ENCODE measurements at regions not wholly inside any gene's neighbourhood (a gene's known extent, or its start where the extent isn't known, plus 50 kb on each side); places are given as distances from the start of the nearest gene placed in this dataset.
"Not testable (repeated sequence)": the region's sequence is repeated elsewhere in the genome, so short reads cannot be mapped to it uniquely, and the experiment has no call there.

GRCh38 chr2:150114089-150114488 lies 373.4 kb downstream of the RND3 start:
- H3K4me1 Mint-ChIP-seq; H3K9me3 Mint-ChIP-seq; H3K4me3 Mint-ChIP-seq; H3K27me3 Mint-ChIP-seq; H3K36me3 Mint-ChIP-seq (ENCODE audit: low read depth); POLR2A ChIA-PET; DNase-seq; CTCF ChIA-PET; H3K27ac Mint-ChIP-seq: not testable (repeated sequence)

DNA sequence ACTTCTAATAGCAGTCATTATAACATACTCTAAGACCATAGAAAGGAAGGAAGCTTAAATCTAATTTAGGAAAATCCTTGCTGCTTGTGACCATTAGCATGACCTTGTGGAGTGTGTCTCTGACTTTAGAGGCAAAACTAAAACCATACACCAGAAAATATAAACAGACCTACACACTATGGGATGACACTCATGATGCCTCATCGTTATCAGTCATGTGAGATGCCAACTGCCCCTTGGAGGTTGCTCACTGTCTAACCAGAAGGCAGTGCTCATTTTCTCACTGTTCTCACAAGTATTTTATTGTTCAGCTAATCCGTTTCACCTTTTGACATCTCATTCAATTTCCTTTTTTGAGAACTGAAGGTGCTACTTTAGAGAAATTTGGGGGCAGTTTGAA lies 376.9 kb downstream of the RND3 start:
- Mint-ChIP-seq H3K27ac (no peak overlapping the region), H3K36me3 (ENCODE audit: low read depth) (no peaks in the 10 kb centered on the region), H3K4me3 (no peak overlapping the region), H3K4me1 (no peaks in the 10 kb centered on the region), H3K9me3 (no peaks in the 10 kb centered on the region), H3K27me3 (no peaks in the 10 kb centered on the region)
- no peak for DNase-seq
- ChIA-PET POLR2A (no interaction called here), CTCF (no interaction called here)

DNA sequence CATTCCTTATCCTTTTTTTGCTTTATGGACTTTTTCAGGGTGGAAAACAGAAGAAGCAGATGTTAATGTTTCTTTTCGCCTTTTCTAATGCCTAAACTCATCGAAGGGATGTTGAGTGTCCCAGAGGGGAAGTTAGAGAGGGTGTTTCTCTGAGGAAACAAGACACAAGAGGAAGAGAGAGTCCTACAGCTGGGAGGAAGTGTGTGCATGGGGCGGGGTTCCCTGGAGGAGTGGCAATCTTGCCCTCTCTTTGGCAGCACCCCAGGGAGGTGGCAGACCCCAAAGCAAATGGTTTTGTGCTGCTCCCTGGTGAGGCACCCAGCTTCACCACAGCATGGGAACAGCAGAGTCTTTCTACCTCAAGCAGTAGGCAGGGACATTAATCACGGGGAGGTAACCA lies 377.6 kb downstream of the RND3 start:
- H3K4me1 Mint-ChIP-seq, result no peaks in the 10 kb centered on the region
- ChIA-PET CTCF (no interaction called here), POLR2A (no interaction called here)
- no peaks in the 10 kb centered on the region for H3K27me3 Mint-ChIP-seq
- H3K9me3 Mint-ChIP-seq, result no peaks in the 10 kb centered on the region
- H3K27ac Mint-ChIP-seq, result no peak overlapping the region
- no peaks in the 10 kb centered on the region for H3K36me3 Mint-ChIP-seq (ENCODE audit: low read depth)
- H3K4me3 Mint-ChIP-seq, result no peak overlapping the region
- no peak for DNase-seq

GRCh38 chr2:150109028-150109427 lies 378.4 kb downstream of the RND3 start:
- Mint-ChIP-seq H3K4me1 (no peaks in the 10 kb centered on the region), H3K4me3 (no peak overlapping the region), H3K9me3 (no peaks in the 10 kb centered on the region), H3K36me3 (ENCODE audit: low read depth) (no peaks in the 10 kb centered on the region), H3K27me3 (no peaks in the 10 kb centered on the region), H3K27ac (no peak overlapping the region)
- POLR2A ChIA-PET, result no interaction called here
- no peak for DNase-seq
- CTCF ChIA-PET, result no interaction called here

GRCh38 chr2:150107816-150108215 lies 379.7 kb downstream of the RND3 start:
- H3K9me3 Mint-ChIP-seq, result peaks cover 2% of the 10 kb centered on the region
- DNase-seq, result no peak
- ChIA-PET CTCF (no interaction called here), POLR2A (no interaction called here)
- H3K36me3 Mint-ChIP-seq (ENCODE audit: low read depth), result no peaks in the 10 kb centered on the region
- no peak overlapping the region for H3K4me3 Mint-ChIP-seq
- H3K27ac Mint-ChIP-seq, result no peak overlapping the region
- no peaks in the 10 kb centered on the region for H3K27me3 Mint-ChIP-seq
- H3K4me1 Mint-ChIP-seq, result no peaks in the 10 kb centered on the region

DNA sequence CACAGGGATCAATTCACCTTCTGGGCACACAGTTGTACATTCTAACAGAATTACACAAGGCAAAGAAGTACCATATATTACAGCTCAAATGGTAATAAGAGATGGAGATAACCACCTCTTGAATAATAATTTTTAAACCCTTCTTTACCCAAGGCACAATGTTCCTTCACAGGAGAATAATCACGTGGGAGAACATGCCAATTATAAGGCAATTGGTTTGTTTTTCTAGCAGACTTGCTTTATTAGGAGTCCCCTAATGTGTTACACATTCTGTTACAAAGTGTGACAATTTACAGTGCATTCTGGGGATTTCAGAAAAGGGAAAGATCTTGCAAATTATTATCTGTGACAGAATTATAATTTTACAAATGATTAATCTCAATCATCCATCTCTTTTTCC lies 380.3 kb downstream of the RND3 start:
- DNase-seq, result no peak
- Mint-ChIP-seq H3K4me3 (no peak overlapping the region), H3K27ac (no peak overlapping the region), H3K4me1 (no peaks in the 10 kb centered on the region), H3K36me3 (ENCODE audit: low read depth) (no peaks in the 10 kb centered on the region), H3K27me3 (no peaks in the 10 kb centered on the region), H3K9me3 (peaks cover 2% of the 10 kb centered on the region)
- CTCF ChIA-PET, result no interaction called here
- POLR2A ChIA-PET, result no interaction called here

DNA sequence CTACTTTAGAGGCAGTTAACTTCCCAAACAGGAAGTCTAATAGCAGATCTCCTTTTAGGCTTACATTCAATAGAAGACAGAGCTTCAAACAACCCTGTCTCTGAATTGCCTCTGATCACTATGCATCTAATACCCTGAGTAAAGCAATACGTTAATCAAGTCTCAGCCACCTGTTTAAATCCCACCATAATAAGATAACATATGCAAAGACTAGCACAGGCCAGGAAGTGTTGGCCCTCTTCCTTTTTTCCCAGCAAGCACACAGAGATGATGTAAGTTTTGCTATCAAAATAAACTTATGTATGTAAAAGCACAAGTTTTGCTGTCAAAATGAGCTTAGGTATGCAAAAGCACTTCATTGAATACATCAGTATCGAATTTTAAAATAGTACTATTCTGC lies 385.5 kb downstream of the RND3 start:
- CTCF ChIA-PET, result no interaction called here
- Mint-ChIP-seq H3K36me3 (ENCODE audit: low read depth) (no peaks in the 10 kb centered on the region), H3K4me1 (no peaks in the 10 kb centered on the region), H3K27ac (no peak overlapping the region), H3K4me3 (no peak overlapping the region), H3K27me3 (no peaks in the 10 kb centered on the region), H3K9me3 (peaks cover 2% of the 10 kb centered on the region)
- no peak for DNase-seq
- POLR2A ChIA-PET, result no interaction called here

DNA sequence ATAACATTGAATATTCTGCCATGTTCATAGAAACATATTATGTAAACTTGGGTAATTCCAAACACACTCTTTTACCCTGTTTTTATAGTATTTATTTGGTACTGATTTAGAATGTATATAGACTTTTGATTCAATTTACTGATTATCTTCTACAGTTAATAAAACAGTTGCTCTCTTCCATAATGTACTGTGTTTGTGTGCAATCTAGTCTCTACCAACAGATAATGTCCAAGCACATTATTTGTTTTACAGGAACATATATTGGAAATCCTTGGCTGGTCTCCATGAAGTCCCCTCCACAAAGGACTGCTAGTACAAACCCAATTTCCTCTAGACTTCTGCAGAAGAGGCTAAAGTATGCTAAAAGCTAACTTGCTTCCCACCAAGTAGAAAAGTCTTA lies 386.6 kb downstream of the RND3 start:
- H3K4me3 Mint-ChIP-seq, result no peak overlapping the region
- H3K4me1 Mint-ChIP-seq, result no peaks in the 10 kb centered on the region
- DNase-seq, result no peak
- CTCF ChIA-PET, result no interaction called here
- POLR2A ChIA-PET, result no interaction called here
- no peaks in the 10 kb centered on the region for H3K36me3 Mint-ChIP-seq (ENCODE audit: low read depth)
- H3K27me3 Mint-ChIP-seq, result no peaks in the 10 kb centered on the region
- peaks cover 2% of the 10 kb centered on the region for H3K9me3 Mint-ChIP-seq
- H3K27ac Mint-ChIP-seq, result no peak overlapping the region

DNA sequence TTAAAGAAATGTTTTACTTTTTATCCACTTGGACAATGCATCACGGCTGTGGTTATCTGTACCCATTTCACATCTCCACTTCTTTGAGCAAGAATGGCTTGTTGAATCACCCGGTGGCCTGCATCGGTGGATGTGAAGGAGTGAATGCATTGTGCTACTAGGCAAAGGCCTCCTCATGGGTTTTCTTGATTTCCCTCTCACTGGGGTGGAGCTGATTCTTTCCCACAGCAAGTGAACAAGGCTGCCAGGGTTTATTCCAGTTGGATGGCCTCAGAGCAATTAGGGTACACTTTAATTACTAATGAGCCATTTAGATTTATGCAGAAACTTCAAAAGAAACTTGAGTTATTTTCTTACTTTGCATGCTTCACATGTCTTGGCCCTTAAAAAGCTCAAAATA lies 387.1 kb downstream of the RND3 start:
- ChIA-PET CTCF (no interaction called here), POLR2A (no interaction called here)
- no peaks in the 10 kb centered on the region for H3K27me3 Mint-ChIP-seq
- H3K4me3 Mint-ChIP-seq, result no peak overlapping the region
- peaks cover 2% of the 10 kb centered on the region for H3K9me3 Mint-ChIP-seq
- H3K27ac Mint-ChIP-seq, result no peak overlapping the region
- H3K4me1 Mint-ChIP-seq, result no peaks in the 10 kb centered on the region
- no peak for DNase-seq
- H3K36me3 Mint-ChIP-seq (ENCODE audit: low read depth), result no peaks in the 10 kb centered on the region

DNA sequence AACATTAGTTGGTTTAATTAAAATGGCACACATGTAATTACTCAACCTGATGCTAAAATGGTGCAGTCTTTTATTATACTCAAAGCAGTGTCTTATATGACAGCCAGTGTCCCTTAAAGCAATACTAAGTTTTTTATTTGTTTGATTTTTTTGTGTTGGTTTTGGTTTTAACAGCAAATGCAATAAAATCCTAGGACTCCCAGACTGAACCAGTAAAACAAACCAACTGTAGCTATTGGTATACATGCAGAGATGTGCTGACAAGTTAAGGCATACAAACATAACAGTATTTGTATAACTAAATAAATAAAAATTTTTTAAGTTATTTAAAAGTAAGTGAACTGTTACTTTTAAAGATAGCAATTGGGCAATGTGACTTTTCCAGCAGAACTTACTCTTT lies 387.7 kb downstream of the RND3 start:
- no peak for DNase-seq
- no peaks in the 10 kb centered on the region for H3K36me3 Mint-ChIP-seq (ENCODE audit: low read depth)
- no peak overlapping the region for H3K27ac Mint-ChIP-seq
- POLR2A ChIA-PET, result no interaction called here
- H3K4me1 Mint-ChIP-seq, result no peaks in the 10 kb centered on the region
- H3K27me3 Mint-ChIP-seq, result no peaks in the 10 kb centered on the region
- peaks cover 2% of the 10 kb centered on the region for H3K9me3 Mint-ChIP-seq
- no peak overlapping the region for H3K4me3 Mint-ChIP-seq
- CTCF ChIA-PET, result no interaction called here

- Mint-ChIP-seq H3K36me3 (ENCODE audit: low read depth) (no peaks in the 10 kb centered on the region), H3K27ac (no peak overlapping the region), H3K27me3 (no peaks in the 10 kb centered on the region), H3K4me1 (no peaks in the 10 kb centered on the region), H3K9me3 (peaks cover 2% of the 10 kb centered on the region), H3K4me3 (no peak overlapping the region)
- ChIA-PET POLR2A (interaction anchor here (0.6 kb wide), 1 partner anchor 973 kb away, joined by 4 read pairs; no protein-coding TSS in a partner anchor), CTCF (no interaction called here)
- DNase-seq, result no peak
Measured at GRCh38 chr2:150097901-150098531, 389.5 kb downstream of the RND3 start.

- Mint-ChIP-seq H3K27me3 (no peaks in the 10 kb centered on the region), H3K4me3 (no peak overlapping the region), H3K4me1 (no peaks in the 10 kb centered on the region), H3K27ac (no peak overlapping the region), H3K36me3 (ENCODE audit: low read depth) (no peaks in the 10 kb centered on the region), H3K9me3 (no peaks in the 10 kb centered on the region)
- no peak for DNase-seq
- CTCF ChIA-PET, result no interaction called here
- POLR2A ChIA-PET, result no interaction called here
Measured at GRCh38 chr2:150097402-150097801, 390.1 kb downstream of the RND3 start.

DNA sequence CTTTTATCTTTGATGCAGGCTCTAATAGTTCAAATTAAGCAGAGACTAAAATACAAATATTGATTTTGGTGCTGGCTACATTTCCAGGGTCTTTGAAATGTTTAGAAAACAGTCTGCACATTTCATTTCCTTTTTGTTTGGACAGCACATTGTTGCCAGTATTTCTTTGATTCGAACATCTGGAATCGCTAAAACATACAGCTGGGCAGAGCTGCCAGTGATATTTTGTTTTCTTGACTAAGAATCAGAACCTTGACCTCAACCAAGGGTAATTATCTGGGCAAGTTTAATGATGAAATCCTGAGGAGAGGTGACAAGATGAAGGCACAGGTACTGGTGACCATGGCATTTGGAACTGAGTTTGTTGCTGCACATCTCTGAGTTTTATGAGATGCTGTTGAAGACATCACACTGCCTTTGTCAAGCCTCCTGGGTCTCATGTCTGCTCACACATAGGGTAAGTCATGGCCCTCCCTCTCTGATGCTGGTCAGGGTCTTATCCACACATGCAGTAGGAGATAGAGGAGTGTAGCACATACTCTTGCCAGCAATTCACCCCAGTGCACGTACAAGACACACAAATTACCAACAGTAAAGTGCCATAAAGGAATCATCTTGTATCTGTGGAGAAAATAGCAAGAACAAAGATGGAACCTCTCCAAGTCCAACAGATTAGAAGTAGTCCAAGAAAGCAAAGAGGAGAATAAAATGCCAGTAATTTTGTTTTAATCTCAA lies 391.9 kb downstream of the RND3 start:
- no peaks in the 10 kb centered on the region for H3K9me3 Mint-ChIP-seq
- no peak overlapping the region for H3K27ac Mint-ChIP-seq
- DNase-seq, result no peak
- CTCF ChIA-PET, result no interaction called here
- H3K27me3 Mint-ChIP-seq, result no peaks in the 10 kb centered on the region
- H3K36me3 Mint-ChIP-seq (ENCODE audit: low read depth), result no peaks in the 10 kb centered on the region
- H3K4me1 Mint-ChIP-seq, result no peaks in the 10 kb centered on the region
- POLR2A ChIA-PET, result no interaction called here
- no peak overlapping the region for H3K4me3 Mint-ChIP-seq

- no peak for DNase-seq
- Mint-ChIP-seq H3K36me3 (ENCODE audit: low read depth) (no peaks in the 10 kb centered on the region), H3K4me3 (no peak overlapping the region), H3K27me3 (no peaks in the 10 kb centered on the region), H3K4me1 (no peaks in the 10 kb centered on the region), H3K27ac (no peak overlapping the region), H3K9me3 (no peaks in the 10 kb centered on the region)
- CTCF ChIA-PET, result no interaction called here
- POLR2A ChIA-PET, result no interaction called here
Measured at GRCh38 chr2:150091846-150092245, 395.6 kb downstream of the RND3 start.
